Mesenchymal stem cell (in vitro differentiated cells and primary cell): ENCODE measurements at regions not wholly inside any gene's neighbourhood (a gene's known extent, or its start where the extent isn't known, plus 50 kb on each side); places are given as distances from the start of the nearest gene placed in this dataset.
"Not testable (repeated sequence)": the region's sequence is repeated elsewhere in the genome, so short reads cannot be mapped to it uniquely, and the experiment has no call there.

Experiments
- DNase-seq: peaks from one replicate; pipeline ENCODE4 v3.0.0-alpha.2; 2013
- H2AFZ ChIP-seq: one replicate; pipeline ENCODE4 v1.6.1; 2013; ENCODE audit warnings: low read depth, mild to moderate bottlenecking, control low read depth, inconsistent platforms, low read length, moderate library complexity
- H2AK5ac ChIP-seq: 2 replicates; pipeline ENCODE4 v1.6.1; 2013; ENCODE audit warnings: low read length, moderate library complexity, mild to moderate bottlenecking, inconsistent platforms; ENCODE audit not compliant: severe bottlenecking
- H2BK120ac ChIP-seq: one replicate; pipeline ENCODE4 v1.6.1; 2013; ENCODE audit warnings: low read depth, mild to moderate bottlenecking, inconsistent platforms, low read length, moderate library complexity
- H2BK12ac ChIP-seq, 2 experiments: one replicate each; pipeline ENCODE4 v1.6.1; 2013; ENCODE audit warnings: inconsistent platforms in 2 of 2, low read length in 2 of 2, mild to moderate bottlenecking in 2 of 2, moderate library complexity in 2 of 2, control low read depth in 1 of 2
- H2BK15ac ChIP-seq: one replicate; pipeline ENCODE4 v1.6.1; 2013; ENCODE audit warnings: mild to moderate bottlenecking, low read depth, inconsistent platforms; ENCODE audit not compliant: poor library complexity, severe bottlenecking
- H2BK5ac ChIP-seq: 2 replicates; pipeline ENCODE4 v1.6.1; 2013; ENCODE audit warnings: low read depth, mild to moderate bottlenecking, low read length, control low read depth, inconsistent platforms; ENCODE audit not compliant: poor library complexity, severe bottlenecking
- H3K14ac ChIP-seq, 2 experiments: one replicate each; pipeline ENCODE4 v1.6.1; 2013; ENCODE audit warnings: inconsistent platforms in 2 of 2, low read length in 2 of 2, control low read depth in 1 of 2, mild to moderate bottlenecking in 1 of 2, moderate library complexity in 1 of 2
- H3K18ac ChIP-seq, 2 experiments: one replicate each; pipeline ENCODE4 v1.6.1; 2013; ENCODE audit warnings: inconsistent platforms in 2 of 2, low read length in 2 of 2, control low read depth in 1 of 2, low read depth in 1 of 2, mild to moderate bottlenecking in 1 of 2
- H3K23ac ChIP-seq, 2 experiments: one replicate each; pipeline ENCODE4 v1.6.1; 2013; ENCODE audit warnings: inconsistent platforms in 2 of 2, low read length in 2 of 2, mild to moderate bottlenecking in 2 of 2, moderate library complexity in 2 of 2, control low read depth in 1 of 2
- H3K27ac ChIP-seq: 2 replicates; pipeline ENCODE4 v1.5.1; 2013; ENCODE audit warnings: mild to moderate bottlenecking, moderate library complexity, low read length, control low read depth, inconsistent platforms; ENCODE audit not compliant: poor library complexity, severe bottlenecking
- H3K27me3 ChIP-seq, 2 experiments: 2 replicates each; pipeline versions ENCODE4 v1.6.1 to v1.7.0; 2013; ENCODE audit warnings: low read length in 2 of 2, mild to moderate bottlenecking in 2 of 2, moderate library complexity in 2 of 2, control low read depth in 1 of 2, inconsistent platforms in 1 of 2; ENCODE audit not compliant: control insufficient read depth in 1 of 2, insufficient read depth in 1 of 2
- H3K36me3 ChIP-seq, 2 experiments: 2 replicates each; pipeline versions ENCODE4 v1.6.1 to v1.7.0; 2013; ENCODE audit warnings: low read length in 2 of 2, control low read depth in 1 of 2, inconsistent platforms in 1 of 2, low read depth in 1 of 2, mild to moderate bottlenecking in 1 of 2; ENCODE audit not compliant: insufficient read depth in 2 of 2, control insufficient read depth in 1 of 2
- H3K4ac ChIP-seq, 2 experiments: one replicate each; pipeline ENCODE4 v1.6.1; 2013; ENCODE audit warnings: inconsistent platforms in 2 of 2, low read length in 2 of 2, mild to moderate bottlenecking in 2 of 2, moderate library complexity in 2 of 2, control low read depth in 1 of 2, low read depth in 1 of 2
- H3K4me1 ChIP-seq: 2 replicates; pipeline ENCODE4 v1.6.1; 2013; ENCODE audit warnings: low read depth, low read length, control low read depth; ENCODE audit not compliant: control insufficient read depth, insufficient read depth
- H3K4me2 ChIP-seq: 2 replicates; pipeline ENCODE4 v1.6.1; 2013; ENCODE audit warnings: low read length, mild to moderate bottlenecking, inconsistent platforms; ENCODE audit not compliant: poor library complexity, severe bottlenecking
- H3K4me3 ChIP-seq, 2 experiments: 2 replicates each; pipeline versions ENCODE4 v1.5.1 to v1.7.0; 2013; ENCODE audit warnings: low read length in 2 of 2, mild to moderate bottlenecking in 2 of 2, control low read depth in 1 of 2, low read depth in 1 of 2; ENCODE audit not compliant: insufficient read depth in 1 of 2
- H3K79me1 ChIP-seq: replicated peaks from 2 replicates; pipeline ENCODE4 v1.6.1; 2013; ENCODE audit warnings: mild to moderate bottlenecking, control low read depth, low read length, inconsistent platforms; ENCODE audit not compliant: poor library complexity, severe bottlenecking
- H3K9ac ChIP-seq: 2 replicates; pipeline ENCODE4 v1.7.0; 2013; ENCODE audit warnings: mild to moderate bottlenecking, low read length, moderate library complexity
- H3K9me3 ChIP-seq: 2 replicates; pipeline ENCODE4 v1.7.0; 2013; ENCODE audit warnings: mild to moderate bottlenecking, low read length; ENCODE audit not compliant: control insufficient read depth
- H4K8ac ChIP-seq: one replicate; pipeline ENCODE4 v1.6.1; 2013; ENCODE audit warnings: inconsistent platforms, mild to moderate bottlenecking, low read length, moderate library complexity
- H4K91ac ChIP-seq: one replicate; pipeline ENCODE4 v1.6.1; 2013; ENCODE audit warnings: mild to moderate bottlenecking, low read length, inconsistent platforms
- WGBS: methylation state at CpG from one replicate; pipeline ENCODE4 v1.1.7; 2013; ENCODE audit warnings: mixed read lengths; 5-methylcytosine and 5-hydroxymethylcytosine counted together

DNA sequence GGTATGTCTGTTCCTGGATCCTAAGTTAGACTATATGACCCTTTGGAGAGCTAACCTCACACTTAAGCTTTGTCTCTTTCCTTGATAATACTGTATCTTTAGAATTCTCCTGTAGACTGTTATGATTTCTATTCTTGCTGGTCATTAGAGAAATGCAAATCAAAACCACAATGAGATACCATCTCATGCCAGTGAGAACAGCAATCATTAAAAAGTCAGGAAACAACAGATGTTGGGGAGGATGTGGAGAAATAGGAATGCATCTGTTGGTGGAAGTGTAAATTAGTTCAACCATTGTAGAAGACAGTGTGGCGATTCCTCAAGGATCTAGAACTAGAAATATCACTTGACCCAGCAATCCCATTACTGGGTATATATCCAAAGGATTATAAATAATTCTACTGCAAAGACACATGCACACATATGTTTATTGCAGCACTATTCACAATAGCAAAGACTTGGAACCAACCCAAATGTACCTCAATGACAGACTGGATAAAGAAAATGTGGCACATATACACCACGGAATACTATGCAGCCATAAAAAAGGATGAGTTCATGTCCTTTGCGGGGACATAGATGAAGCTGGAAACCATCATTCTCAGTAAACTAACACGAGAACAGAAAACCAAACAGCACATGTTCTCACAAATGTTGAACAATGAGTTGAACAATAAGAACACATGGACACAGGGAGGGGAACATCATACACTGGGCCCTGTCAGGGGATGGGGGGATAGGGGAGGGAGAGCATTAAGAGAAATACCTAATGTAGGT is 867.8 kb upstream of the ADGRB3 start:
- H2BK5ac ChIP-seq, H3K14ac ChIP-seq, H3K9me3 ChIP-seq, H2AK5ac ChIP-seq, H2BK12ac ChIP-seq, H2BK15ac ChIP-seq, H2AFZ ChIP-seq, H3K4me2 ChIP-seq, H3K79me1 ChIP-seq, H3K27me3 ChIP-seq, H3K9ac ChIP-seq, H3K23ac ChIP-seq, H3K36me3 ChIP-seq, H3K4me3 ChIP-seq, H3K4me1 ChIP-seq, DNase-seq, H3K4ac ChIP-seq, H4K91ac ChIP-seq, H2BK120ac ChIP-seq, H3K18ac ChIP-seq, H3K27ac ChIP-seq, H4K8ac ChIP-seq: not testable (repeated sequence)
- 94% methylated on average over 2 of the region's 4 CpGs for WGBS

DNA sequence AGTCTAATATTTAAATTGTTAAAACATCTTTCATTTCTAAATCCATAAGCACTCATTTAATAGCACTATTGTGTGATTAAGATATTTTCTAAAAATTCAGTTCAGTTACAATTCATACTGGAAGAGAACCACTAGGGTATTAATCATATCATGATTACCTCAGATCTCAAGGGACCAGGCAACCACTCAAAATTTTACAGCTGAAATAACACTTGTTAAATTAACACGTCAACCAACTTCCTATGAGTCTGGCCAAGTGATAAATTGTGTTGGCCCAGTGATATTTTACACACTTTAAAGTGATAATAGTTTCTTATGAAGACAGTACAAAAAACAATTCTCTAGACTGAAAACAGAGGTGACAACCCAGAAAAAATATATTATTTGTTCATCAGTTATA is 869.0 kb upstream of the ADGRB3 start:
- no peak overlapping the region for H3K23ac ChIP-seq
- H3K9ac ChIP-seq, result no peak overlapping the region
- H2BK15ac ChIP-seq, result no peak overlapping the region
- no CpG with 5 or more reads among the region's 1 CpG for WGBS
- DNase-seq, result no peak
- no peaks in the 10 kb centered on the region for H3K36me3 ChIP-seq
- H3K27ac ChIP-seq, result no peak overlapping the region
- H2BK12ac ChIP-seq, result no peak overlapping the region
- no peak overlapping the region for H2BK120ac ChIP-seq
- no peak overlapping the region for H3K4me2 ChIP-seq
- peaks cover 8% of the 10 kb centered on the region for H3K9me3 ChIP-seq
- H3K27me3 ChIP-seq, result no peaks in the 10 kb centered on the region
- no peak overlapping the region for H3K4ac ChIP-seq
- H3K79me1 ChIP-seq, result no peaks in the 10 kb centered on the region
- H2AK5ac ChIP-seq, result no peak overlapping the region
- no peak overlapping the region for H3K14ac ChIP-seq
- H4K8ac ChIP-seq, result no peak overlapping the region
- H3K4me1 ChIP-seq, result no peaks in the 10 kb centered on the region
- H2AFZ ChIP-seq, result no peak overlapping the region
- no peak overlapping the region for H4K91ac ChIP-seq
- no peak overlapping the region for H3K4me3 ChIP-seq
- no peak overlapping the region for H3K18ac ChIP-seq
- H2BK5ac ChIP-seq, result no peak overlapping the region

GRCh38 chr6:67759001-67759400 is 876.1 kb upstream of the ADGRB3 start:
- Histone ChIP-seq H4K91ac (no peak overlapping the region), H2BK12ac (no peak overlapping the region), H3K27me3 (no peaks in the 10 kb centered on the region), H3K23ac (no peak overlapping the region), H3K9me3 (peaks cover 30% of the 10 kb centered on the region), H3K27ac (no peak overlapping the region), H4K8ac (no peak overlapping the region), H2BK15ac (no peak overlapping the region), H3K9ac (no peak overlapping the region), H2AK5ac (no peak overlapping the region), H3K18ac (no peak overlapping the region), H3K36me3 (no peaks in the 10 kb centered on the region), H2AFZ (no peak overlapping the region), H2BK5ac (no peak overlapping the region), H3K4me2 (no peak overlapping the region), H3K4ac (no peak overlapping the region), H3K14ac (no peak overlapping the region), H3K79me1 (no peaks in the 10 kb centered on the region), H2BK120ac (no peak overlapping the region), H3K4me1 (no peaks in the 10 kb centered on the region), H3K4me3 (no peak overlapping the region)
- DNase-seq, result no peak
- no CpG with 5 or more reads among the region's 1 CpG for WGBS

DNA sequence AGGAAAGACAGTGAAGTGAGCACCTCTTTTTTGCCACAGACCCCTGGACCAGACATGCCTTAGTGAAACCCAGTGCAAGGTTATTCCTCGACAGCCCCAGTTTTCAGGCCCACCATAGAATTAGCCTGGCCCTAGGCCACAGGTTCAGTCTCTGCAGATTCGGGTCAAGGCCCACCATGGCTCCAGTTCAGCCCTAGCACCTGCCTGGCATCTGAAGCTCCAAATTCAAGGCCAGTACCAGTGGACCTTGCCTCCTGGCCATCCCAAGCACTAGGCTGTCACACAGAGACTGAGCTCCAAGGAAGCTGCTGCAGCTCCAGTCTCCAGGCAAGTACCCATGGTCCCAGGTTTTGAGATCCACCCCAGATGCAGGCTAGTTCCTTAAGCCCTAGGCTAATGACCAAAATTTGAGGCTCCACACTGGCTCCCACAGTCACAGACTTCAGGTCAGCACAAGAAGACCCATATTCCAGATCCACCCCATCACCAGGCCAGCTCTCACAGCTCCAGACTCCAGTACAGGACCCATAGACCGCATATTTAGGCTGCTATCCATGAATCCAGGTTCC is 877.5 kb upstream of the ADGRB3 start:
- H2AFZ ChIP-seq, result no peak overlapping the region
- H3K4me1 ChIP-seq, result no peaks in the 10 kb centered on the region
- no peaks in the 10 kb centered on the region for H3K79me1 ChIP-seq
- no peak overlapping the region for H3K27ac ChIP-seq
- H2BK12ac ChIP-seq, result no peak overlapping the region
- H3K4me3 ChIP-seq, result peak overlapping the region in 1 of 2 experiments; percentile 24
- no peak overlapping the region for H3K23ac ChIP-seq
- H3K4ac ChIP-seq, result no peak overlapping the region
- 68% methylated on average over 3 of the region's 3 CpGs for WGBS
- peaks cover 28% of the 10 kb centered on the region for H3K9me3 ChIP-seq
- H4K8ac ChIP-seq, result no peak overlapping the region
- H2BK5ac ChIP-seq, result no peak overlapping the region
- no peaks in the 10 kb centered on the region for H3K27me3 ChIP-seq
- no peak for DNase-seq
- H2BK120ac ChIP-seq, result no peak overlapping the region
- no peak overlapping the region for H3K14ac ChIP-seq
- H3K18ac ChIP-seq, result no peak overlapping the region
- H4K91ac ChIP-seq, result no peak overlapping the region
- no peak overlapping the region for H3K9ac ChIP-seq
- H3K36me3 ChIP-seq, result no peaks in the 10 kb centered on the region
- no peak overlapping the region for H3K4me2 ChIP-seq
- H2BK15ac ChIP-seq, result no peak overlapping the region
- no peak overlapping the region for H2AK5ac ChIP-seq
